ENCODE measurements at regions not wholly inside any gene's neighbourhood (a gene's known extent, or its start where the extent isn't known, plus 50 kb on each side); places are given as distances from the start of the nearest gene placed in this dataset.

- DNase-seq, result no peak
Measured at GRCh38 chr1:24998563-24999245, 68.6 kb upstream of the RUNX3 start.

GRCh38 chr1:24996983-24997893 is 67.2 kb upstream of the RUNX3 start:
- DNase-seq, result no peak

GRCh38 chr1:24996456-24996855 is 66.4 kb upstream of the RUNX3 start:
- DNase-seq, result no peak

- DNase-seq, result no peak
Measured at GRCh38 chr1:24995661-24996060, 65.6 kb upstream of the RUNX3 start.

DNA sequence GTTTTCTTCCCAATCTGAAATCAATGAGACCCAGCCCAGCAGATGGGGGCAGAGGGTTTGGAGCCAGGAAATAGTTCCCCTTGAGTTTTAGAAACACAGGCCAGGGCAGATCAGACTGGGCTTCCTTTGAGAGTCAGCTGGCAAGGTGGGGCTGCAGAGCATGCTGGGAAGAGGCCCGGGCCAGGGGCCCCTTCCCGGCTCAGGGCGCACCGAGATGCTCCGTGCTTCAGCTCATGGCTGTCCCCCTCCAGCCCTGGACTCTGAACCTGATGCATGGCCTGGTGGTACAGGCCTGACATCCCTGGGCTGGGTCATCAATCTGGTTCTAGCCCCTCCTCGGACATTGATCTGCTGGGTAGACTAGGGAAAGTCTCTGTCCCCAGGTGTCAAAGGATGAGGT is 65.1 kb upstream of the RUNX3 start:
- no peak for DNase-seq

DNA sequence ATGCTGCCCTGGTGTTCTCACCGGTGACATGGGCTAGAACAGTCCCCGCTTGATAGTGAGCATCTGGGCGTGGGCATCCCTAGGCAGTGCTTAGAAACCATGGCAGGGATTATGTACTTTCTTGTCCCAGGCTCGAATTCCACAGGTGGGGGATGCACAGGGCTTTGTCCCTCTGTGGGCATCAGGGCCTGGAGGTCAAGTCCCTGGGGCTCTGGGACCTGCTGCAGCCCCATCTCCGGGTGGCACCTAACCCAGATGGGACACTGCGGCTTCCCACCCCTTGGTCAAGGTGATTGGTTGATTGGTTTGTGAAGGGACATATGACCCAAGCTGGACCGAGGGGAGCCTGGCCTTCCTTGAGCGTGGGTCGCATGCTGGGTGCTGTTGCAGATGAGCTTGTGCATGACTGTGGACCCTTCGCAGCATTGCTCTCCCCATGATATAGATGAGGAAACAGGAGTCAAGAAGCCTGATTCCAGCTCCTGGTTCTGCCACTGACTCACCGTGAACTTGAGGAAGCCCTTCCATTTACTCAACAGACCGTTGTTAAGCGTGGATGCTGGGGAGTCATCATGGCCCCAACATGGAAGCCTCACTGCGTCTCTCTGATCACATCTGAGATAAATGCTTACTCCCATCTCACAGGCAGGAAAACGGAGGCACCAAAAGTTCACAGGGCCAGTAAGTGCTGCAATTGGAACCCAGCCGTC is 64.0 kb upstream of the RUNX3 start:
- DNase-seq, result no peak

- DNase-seq, result no peak
Measured at GRCh38 chr1:24992761-24993211, 62.7 kb upstream of the RUNX3 start.

DNA sequence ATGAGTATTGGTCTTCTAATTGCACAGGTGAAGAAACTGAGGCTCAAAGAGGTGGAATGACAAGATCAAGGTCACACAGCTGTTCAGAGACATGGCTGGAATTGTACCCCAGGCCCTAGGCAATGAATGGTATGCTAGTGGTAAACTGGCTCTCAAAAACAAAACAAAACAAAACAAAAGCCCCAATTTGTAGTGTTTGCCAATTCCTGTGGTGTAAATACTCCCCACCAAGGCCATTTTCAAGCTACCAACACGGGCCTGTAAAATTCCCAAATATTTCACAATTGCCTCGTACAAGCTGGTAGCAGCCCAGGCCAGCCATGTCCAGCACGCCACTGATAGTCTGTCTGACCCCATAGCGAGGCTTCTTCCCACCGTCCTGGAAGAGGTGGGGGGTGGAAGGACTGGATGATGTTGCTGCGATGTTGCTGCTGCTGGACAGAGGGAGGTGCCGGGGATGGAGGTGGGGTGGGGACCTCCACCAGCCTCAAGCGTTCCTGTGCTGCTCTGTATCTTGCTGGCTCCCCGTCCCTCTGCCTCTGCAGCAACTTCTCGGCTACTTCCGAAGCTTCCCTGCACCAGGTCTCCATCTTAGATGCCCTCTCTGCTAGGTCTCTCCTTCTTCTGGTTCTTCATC is 62.2 kb upstream of the RUNX3 start:
- DNase-seq, result no peak

DNA sequence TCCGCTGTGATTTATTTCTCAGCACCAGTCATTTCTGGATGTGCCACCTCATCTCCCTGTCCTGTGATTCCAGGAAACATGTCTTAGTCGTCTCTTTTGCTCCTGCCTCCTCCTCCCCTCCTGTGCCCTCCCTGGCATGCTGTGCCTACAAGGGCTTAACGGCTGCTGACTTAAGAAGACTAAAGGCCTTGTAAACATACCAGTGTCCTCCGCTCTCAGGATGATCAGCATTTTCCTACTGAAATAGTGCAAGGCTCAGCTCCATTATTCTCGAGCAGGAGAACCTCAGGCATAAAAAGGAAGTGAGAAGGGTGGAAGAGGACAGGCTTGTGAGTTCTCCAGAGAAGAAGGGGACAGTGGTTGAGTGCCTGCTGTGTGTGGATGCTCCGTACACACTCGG is 61.6 kb upstream of the RUNX3 start:
- DNase-seq, result no peak

DNA sequence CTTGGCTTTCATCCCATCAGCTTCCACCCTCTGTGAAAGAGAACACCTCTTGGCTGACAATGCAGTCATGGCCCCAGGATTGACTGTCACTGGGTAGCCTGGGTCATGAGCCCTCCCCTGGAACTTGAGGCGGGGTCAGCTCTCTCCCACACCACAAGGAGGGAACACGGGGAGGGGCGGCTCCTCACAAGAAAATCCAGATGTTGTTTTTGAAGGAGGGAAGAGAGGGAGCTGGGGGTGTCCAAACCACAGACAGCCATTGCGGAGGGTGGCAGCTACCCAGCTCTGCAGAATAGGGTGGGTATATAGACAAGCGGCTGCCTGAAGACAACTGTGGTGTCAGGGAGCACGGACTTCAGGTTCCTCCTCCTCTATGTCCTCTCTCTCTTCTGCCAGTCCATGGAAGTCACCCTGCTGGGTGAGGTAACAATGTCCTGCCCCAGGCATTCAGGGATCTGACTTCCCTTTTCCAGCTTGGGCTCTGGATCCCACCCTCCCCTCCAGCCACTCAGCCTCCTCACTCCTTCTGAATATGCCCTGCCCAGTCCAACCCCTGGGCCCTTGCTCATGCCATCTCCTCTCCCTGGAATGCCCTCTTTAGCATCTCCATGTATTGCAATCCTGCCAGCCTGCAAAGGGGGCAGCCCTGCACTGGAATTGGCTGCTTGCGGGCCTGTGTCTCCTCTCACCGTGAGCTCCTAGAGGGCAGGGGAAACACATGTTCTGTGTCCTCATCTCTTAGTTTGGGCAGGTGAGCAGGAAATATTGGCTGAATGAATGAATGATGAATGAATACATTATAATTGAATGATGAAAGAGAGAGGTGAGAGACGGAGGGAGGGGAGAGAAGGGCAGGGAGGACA is 60.9 kb upstream of the RUNX3 start:
- DNase-seq, result no peak

GRCh38 chr1:24990136-24990535 is 60.1 kb upstream of the RUNX3 start:
- DNase-seq, result no peak

DNA sequence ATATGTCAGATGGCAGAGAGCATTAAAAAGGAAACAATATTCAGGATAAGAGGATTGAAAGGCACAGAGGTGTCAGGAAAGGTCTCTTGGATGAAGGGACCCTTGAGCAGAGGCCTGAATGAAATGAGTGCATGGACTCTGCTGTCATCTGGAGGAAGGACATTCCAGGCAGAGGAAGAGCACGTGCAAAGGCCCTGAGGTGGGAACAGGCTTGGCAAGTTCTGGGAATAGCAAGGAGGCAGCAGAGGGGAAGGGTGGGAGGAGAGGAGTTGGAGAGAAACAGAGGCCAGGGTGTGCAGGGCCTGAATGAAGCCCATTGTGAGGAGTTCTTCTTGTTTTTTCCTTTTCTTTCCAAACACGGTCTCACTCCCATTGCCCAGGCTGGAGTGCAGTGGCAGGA is 59.0 kb upstream of the RUNX3 start:
- DNase-seq, result no peak

GRCh38 chr1:24988558-24988912 is 58.5 kb upstream of the RUNX3 start:
- DNase-seq, result no peak

- DNase-seq, result no peak
Measured at GRCh38 chr1:24987875-24988557, 57.9 kb upstream of the RUNX3 start.

GRCh38 chr1:24987424-24987823 is 57.3 kb upstream of the RUNX3 start:
- DNase-seq, result no peak

- no peak for DNase-seq
Measured at GRCh38 chr1:24986372-24986965, 56.4 kb upstream of the RUNX3 start.

- no peak for DNase-seq
Measured at GRCh38 chr1:24985737-24986136, 55.7 kb upstream of the RUNX3 start.

DNA sequence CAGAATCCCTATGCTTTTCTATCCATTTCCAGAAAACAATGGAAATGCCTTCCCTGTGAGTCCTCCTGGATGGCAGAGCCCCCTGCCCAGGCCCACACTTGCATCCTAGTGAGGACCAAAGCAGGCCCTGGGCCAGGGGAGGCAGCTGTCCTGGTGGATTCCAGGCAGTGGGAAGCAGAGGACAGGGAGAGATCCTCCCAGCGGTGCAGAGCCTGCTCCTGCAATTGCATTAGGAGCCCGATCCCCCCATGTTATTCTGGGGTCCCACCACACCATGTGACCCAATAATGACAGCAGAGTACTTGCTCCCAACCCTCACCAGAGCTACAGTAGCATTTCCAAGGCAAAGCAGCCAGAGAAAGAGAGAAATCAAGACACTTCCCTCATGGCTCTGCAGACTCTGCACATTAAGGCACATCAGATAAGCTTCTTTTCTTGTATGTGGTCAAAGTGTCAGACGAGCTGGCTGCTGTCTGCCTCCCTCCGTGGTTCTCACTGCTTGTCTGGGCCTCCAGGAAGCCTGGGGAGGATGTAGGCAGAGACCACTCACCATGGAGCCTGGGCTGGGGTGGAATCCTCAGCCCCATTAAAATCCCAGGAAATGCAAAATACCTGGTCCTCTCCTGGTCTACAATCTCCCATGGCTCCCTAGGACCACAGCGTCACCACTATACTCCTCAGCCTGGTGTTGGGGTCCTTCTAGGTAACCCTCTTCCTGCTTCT is 54.9 kb upstream of the RUNX3 start:
- no peak for DNase-seq

DNA sequence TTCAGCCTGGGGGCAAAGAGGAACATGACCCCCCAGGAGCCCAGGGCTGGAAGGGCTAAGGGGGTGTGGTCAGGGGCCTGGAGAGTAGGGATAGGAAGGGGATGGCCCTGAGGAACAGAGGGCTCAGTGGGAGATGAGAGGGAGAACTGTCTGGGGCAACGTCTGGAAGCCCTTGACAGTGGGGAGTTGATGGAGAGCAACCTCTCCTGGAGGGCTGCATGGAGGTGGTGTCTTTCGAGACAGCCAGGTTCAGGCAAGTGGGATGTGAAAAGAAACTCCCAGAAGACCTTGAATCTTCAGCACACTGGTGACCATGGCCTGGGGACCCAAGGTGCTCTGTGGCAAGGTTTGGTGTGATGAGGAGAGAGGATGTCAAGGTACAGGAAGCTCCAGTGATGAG is 54.2 kb upstream of the RUNX3 start:
- DNase-seq, result no peak

DNA sequence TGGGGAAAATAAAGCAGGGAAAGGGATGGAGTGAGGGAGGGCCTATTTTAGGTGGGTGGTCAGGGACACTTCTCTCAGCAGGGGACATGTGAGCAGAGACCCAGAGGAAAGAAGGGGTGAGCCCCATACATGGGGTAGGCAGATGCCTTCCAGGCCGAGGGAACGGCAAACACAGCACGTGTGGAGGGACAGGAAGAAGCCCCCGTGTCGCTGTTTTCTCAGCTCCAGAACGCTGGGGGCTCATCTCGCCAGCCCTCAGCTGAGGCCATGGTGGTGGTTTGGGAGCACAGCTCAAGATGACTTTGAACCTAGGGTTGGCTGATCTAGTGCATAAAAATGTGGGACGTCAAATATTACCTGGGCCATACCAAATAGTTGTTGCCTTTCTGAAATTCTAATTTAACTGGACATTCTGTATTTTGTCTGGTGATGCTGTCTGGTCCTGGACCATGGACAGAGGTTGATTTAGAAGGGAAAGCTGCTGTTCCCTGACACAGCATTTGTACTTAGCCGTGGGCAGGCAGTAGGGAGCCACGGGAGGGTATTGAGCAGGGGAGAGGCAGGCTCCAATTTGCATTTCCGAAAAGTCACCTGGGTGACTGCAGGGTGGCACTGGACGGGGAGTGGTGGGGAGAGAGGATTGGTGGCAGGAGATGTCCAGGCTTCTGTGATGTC is 53.1 kb upstream of the RUNX3 start:
- DNase-seq, result no peak

Data from NCI-H187 treated with DMSO at 0.1 percent for 48 hours (cell line).